Heart right ventricle (tissue), 16 donors: ENCODE measurements at regions not wholly inside any gene's neighbourhood (a gene's known extent, or its start where the extent isn't known, plus 50 kb on each side); places are given as distances from the start of the nearest gene placed in this dataset.

Experiments
- ATAC-seq, 8 donors: fragments of 200-7000 bp; cut with Tn5 transposase; one replicate each; pipeline ENCODE4 v1.9.1; 2020; ENCODE audit warnings: mild to moderate bottlenecking in 8 of 8, moderate library complexity in 8 of 8, moderate number of reproducible peaks in 1 of 8
- DNase-seq, 2 donors: peaks; one replicate each; pipeline ENCODE4 v3.0.0-alpha.2; 2020
- H3K27ac ChIP-seq, 10 donors: fragments of 200-600 bp; sonication (generic) in 2 of 10; one replicate each; pipeline versions ENCODE4 v1.5.0 to v1.8.0; 2020 to 2022; ENCODE audit warnings: mild to moderate bottlenecking in 3 of 10
- H3K27me3 ChIP-seq, 7 donors: fragments of 200-600 bp; one replicate each; pipeline ENCODE4 v1.8.0; 2021 to 2022; ENCODE audit warnings: mild to moderate bottlenecking in 2 of 7
- H3K36me3 ChIP-seq, 9 donors: fragments of 200-600 bp; sonication (generic) in 1 of 9; one replicate each; pipeline versions ENCODE4 v1.5.0 to v1.8.0; 2020 to 2022; ENCODE audit warnings: mild to moderate bottlenecking in 2 of 9
- H3K4me1 ChIP-seq, 9 donors: fragments of 200-600 bp; sonication (generic) in 1 of 9; one replicate each; pipeline versions ENCODE4 v1.5.0 to v1.8.0; 2020 to 2022; ENCODE audit warnings: mild to moderate bottlenecking in 4 of 9
- H3K4me3 ChIP-seq, 10 donors: fragments of 200-600 bp; sonication (generic) in 2 of 10; one replicate each; pipeline versions ENCODE4 v1.5.0 to v1.8.0; 2020 to 2022; ENCODE audit warnings: mild to moderate bottlenecking in 7 of 10, moderate library complexity in 2 of 10
- H3K9me3 ChIP-seq, 11 donors: fragments of 200-600 bp in 10 of 11; sonication (generic) in 2 of 11; one replicate each; pipeline versions ENCODE4 v1.5.0 to v1.8.0; 2013 to 2022; ENCODE audit warnings: mild to moderate bottlenecking in 2 of 11, control low read depth in 1 of 11, moderate library complexity in 1 of 11
- WGBS, 2 donors: extraction: QIAGEN DNeasy Blood & Tissue Kit; methylation state at CpG; one replicate each; pipeline ENCODE4 v1.1.7; 2013; ENCODE audit warnings: inconsistent platforms in 1 of 2; 5-methylcytosine and 5-hydroxymethylcytosine counted together
- intact Hi-C, 10 donors: fragments of 100-400 bp; cut with DNase I; formaldehyde crosslinking; loops; one replicate each; pipeline versions ENCODE4 v1.11.1 to v1.14.2; 2022
- TF ChIP-seq, protein P1 (sequence below), 9 donors: fragments of 200-600 bp; sonication (generic) in 2 of 9; IDR thresholded peaks; one replicate each; pipeline versions ENCODE4 v1.5.0 to v1.8.0; 2021 to 2022; ENCODE audit warnings: antibody characterized with exemption in 9 of 9, mild to moderate bottlenecking in 5 of 9, moderate library complexity in 1 of 9
- donor health status: Arrhythmogenic right ventricular cardiomyopathy.
- donor health status: ischemic (EF 13 %, LVEDD 7.1; RV severe dilation, severe dysfunction).
- donor health status: healthy with polysubstance abuse.
- donor health status: DM: no; HTN: yes; CAD: no.
- donor health status: DM: no; HTN: no; CAD: no.
- donor health status: ischemic (EF 25% LVEDD 6.9; RV normal size, moderate dysfunction).
- donor health status: ischemic (EF 25% LVEDD 5.7; RV mildly dilated, moderate dysfunction).
- donor health status: healthy.
- donor health status: DM: yes; HTN: yes; CAD: no.
- donor health status: Ischemic cardiomyopathy.
- donor health status: ischemic (EF 35%, LVEDD 5.7; RV mildly dilated, moderate dysfunction).
- donor health status: nonischemic (EF 11% LVEDD 7.7; RV severe dilation, severe dysfunction).
- donor health status: DM: yes; HTN: yes; CAD: no.
- donor health status: PGD.
- donor health status: ischemic (EF 29% LVEDD 5.4; RV normal size, mild dysfunction).
- donor health status: nonischemic (EF 23%, LVEDD 6.1; RV moderate dilation, normal function).

DNA sequence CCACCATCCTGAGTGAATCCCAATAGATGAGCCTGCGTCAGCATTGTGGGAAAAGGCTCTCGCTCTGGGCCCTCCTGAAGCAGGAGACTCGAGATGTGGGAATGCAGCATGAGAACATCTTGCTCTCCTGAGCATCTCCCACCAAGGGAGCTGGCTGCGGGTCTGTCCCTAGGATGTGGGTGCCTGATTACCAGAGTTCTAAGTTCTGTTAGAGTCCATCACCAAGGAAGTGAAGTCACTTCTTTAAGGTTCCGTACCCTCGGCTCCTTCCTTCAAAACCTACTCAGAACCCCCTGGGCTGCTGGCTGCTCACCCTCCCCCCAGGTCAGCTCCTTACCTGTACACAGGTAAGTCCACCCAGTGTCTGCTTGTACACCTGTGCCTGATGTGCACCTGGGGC lies 100.5 kb upstream of the IGLL5 start:
- Histone ChIP-seq H3K27me3 (peaks cover 0 to 40% (median 32%) of the 10 kb centered on the region in 7 donors), H3K36me3 (no peaks in the 10 kb centered on the region), H3K9me3 (no peaks in the 10 kb centered on the region), H3K4me1 (peaks cover 0 to 11% (median 0%) of the 10 kb centered on the region in 9 donors), H3K27ac (peak overlapping the region in 1 of 10 donors; percentile 58), H3K4me3 (no peak overlapping the region)
- WGBS, 2 donors: 94 to 96% methylated on average over 6 of the region's 6 CpGs
- ATAC-seq: no peak
- intact Hi-C loops: no loop called here
- DNase-seq: no peak
- TF ChIP-seq, protein P1, sequence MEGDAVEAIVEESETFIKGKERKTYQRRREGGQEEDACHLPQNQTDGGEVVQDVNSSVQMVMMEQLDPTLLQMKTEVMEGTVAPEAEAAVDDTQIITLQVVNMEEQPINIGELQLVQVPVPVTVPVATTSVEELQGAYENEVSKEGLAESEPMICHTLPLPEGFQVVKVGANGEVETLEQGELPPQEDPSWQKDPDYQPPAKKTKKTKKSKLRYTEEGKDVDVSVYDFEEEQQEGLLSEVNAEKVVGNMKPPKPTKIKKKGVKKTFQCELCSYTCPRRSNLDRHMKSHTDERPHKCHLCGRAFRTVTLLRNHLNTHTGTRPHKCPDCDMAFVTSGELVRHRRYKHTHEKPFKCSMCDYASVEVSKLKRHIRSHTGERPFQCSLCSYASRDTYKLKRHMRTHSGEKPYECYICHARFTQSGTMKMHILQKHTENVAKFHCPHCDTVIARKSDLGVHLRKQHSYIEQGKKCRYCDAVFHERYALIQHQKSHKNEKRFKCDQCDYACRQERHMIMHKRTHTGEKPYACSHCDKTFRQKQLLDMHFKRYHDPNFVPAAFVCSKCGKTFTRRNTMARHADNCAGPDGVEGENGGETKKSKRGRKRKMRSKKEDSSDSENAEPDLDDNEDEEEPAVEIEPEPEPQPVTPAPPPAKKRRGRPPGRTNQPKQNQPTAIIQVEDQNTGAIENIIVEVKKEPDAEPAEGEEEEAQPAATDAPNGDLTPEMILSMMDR (IDR thresholded peaks at IDR 0.05): no peak

DNA sequence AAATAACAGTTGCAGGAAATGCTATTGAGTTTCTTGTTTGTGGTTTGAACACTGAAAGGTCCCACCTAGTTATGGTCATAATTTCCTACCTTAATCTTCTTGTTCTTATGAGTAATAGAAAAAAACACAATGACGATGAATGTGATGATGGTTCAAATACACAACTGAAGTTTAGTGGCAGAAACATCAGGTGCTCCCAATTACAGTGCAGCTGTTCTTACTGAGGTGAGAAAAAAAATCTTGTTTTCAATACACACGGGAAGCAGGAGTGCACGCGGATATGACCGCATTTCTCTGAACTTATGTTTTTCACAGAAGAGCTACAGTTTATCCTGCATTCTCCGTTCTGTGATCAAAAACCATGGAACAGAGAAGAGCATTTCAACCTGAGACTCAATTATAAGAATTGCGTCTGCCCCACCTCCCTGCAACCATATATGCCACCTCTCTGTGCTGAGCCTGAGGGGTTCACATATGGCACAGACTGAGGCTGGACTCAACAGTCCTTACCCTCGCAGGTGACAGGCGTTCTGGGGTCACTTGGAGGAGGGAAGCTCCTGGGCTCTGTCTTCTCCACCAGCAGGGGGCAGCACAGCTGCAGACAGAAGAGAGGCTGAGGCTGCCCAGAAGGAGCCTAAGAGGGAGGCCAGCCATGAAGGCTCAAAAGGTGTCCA lies 99.7 kb upstream of the IGLL5 start:
- H3K4me1 ChIP-seq: peaks cover 0 to 11% (median 0%) of the 10 kb centered on the region in 9 donors
- ATAC-seq: peak in 4 of 8 donors; percentile 46 to 62 (median 58)
- intact Hi-C loops: no loop called here
- peaks cover 0 to 40% (median 29%) of the 10 kb centered on the region in 7 donors for H3K27me3 ChIP-seq
- H3K36me3 ChIP-seq: no peaks in the 10 kb centered on the region
- WGBS, 2 donors: 56 to 64% methylated on average over 9 of the region's 9 CpGs
- no peak overlapping the region for H3K4me3 ChIP-seq
- TF ChIP-seq, protein P1 (IDR thresholded peaks at IDR 0.05): peak; percentile 30 to 89 (median 63)
- peak in 1 of 2 donors; percentile 48 for DNase-seq
- no peaks in the 10 kb centered on the region for H3K9me3 ChIP-seq
- peak overlapping the region in 1 of 10 donors; percentile 77 for H3K27ac ChIP-seq

DNA sequence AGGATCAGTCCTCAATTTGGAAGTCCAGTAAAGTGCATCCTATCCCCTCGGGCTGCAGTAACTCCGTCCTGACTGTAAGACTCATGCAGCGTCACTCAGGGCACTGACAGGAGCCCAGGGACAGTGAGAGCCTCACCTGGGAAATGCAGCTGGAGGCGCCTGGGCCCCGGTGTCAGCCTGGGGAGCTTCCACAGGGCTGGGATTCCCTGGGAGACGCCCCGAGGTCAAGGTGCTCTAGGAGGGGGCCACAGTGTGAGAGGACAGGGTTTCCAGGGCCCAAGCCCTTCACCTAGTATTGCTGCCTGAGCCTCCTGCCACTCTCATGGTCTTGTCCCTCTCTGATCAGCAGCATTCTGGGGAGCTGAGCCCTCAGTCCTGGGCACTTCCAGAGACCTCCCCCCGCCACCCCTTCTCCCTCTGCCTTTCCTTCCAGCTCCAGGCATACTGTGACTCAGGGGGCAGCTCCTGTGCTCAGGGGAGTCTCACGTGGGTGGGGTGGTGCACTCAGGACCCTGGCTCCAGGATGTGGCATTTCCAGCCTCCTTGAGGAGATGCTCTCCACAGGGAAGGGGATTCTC lies 99.1 kb upstream of the IGLL5 start:
- no peak for DNase-seq
- no peak for ATAC-seq
- TF ChIP-seq, protein P1 (IDR thresholded peaks at IDR 0.05): peak in 1 of 9 donors; percentile 0
- WGBS, 2 donors: 66 to 71% methylated on average over 9 of the region's 9 CpGs
- Histone ChIP-seq H3K4me1 (peaks cover 0 to 11% (median 0%) of the 10 kb centered on the region in 9 donors), H3K27ac (peak overlapping the region in 1 of 10 donors; percentile 77), H3K4me3 (no peak overlapping the region), H3K9me3 (no peaks in the 10 kb centered on the region), H3K27me3 (peaks cover 0 to 38% (median 28%) of the 10 kb centered on the region in 7 donors), H3K36me3 (no peaks in the 10 kb centered on the region)
- intact Hi-C loops: no loop called here

DNA sequence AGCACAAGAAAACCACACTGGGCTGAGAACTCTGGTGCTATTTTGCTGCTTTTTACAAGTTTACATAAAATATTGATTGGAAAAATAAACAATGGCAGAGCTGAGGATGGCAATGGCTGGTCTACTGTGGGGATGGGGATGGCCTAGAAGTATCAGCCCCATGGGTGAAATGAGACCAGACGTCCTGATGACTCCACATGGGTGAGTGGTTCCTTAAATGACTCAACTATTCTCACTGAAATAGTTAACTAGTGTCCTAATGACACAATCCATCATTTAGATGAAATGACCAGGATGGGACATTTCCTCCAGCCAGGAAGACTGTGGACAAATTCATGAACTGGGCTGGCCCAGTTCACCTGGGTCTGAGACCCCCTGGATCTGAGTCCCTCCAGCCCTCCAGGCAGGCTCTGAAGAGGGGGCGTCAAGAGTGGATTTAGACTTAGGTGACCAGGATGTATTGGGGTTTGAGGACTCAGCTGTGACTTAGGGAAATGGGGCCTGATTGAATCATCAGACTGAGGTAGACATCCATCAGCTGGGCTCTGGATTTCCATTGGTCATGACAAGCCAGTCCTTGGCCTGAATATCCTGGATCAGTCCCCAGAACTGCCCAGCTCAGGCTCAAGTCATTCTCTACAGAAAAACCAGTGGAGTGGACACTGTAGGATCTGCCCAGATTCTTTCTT lies 98.2 kb upstream of the IGLL5 start:
- Histone ChIP-seq H3K27ac (peak overlapping the region in 1 of 10 donors; percentile 77), H3K27me3 (peaks cover 0 to 29% (median 27%) of the 10 kb centered on the region in 7 donors), H3K4me1 (peaks cover 0 to 11% (median 0%) of the 10 kb centered on the region in 9 donors), H3K9me3 (no peaks in the 10 kb centered on the region), H3K36me3 (no peaks in the 10 kb centered on the region), H3K4me3 (no peak overlapping the region)
- 72 to 80% methylated on average over 2 of the region's 2 CpGs for WGBS, 2 donors
- ATAC-seq (no peak), DNase-seq (no peak)
- intact Hi-C loops: no loop called here
- TF ChIP-seq, protein P1 (IDR thresholded peaks at IDR 0.05): no peak
